ENCODE measurements at regions not wholly inside any gene's neighbourhood (a gene's known extent, or its start where the extent isn't known, plus 50 kb on each side); places are given as distances from the start of the nearest gene placed in this dataset.

GRCh38 chr16:81168406-81168805 lies 70.1 kb upstream of the BCO1 start:
- TF ChIP-seq, protein P1, sequence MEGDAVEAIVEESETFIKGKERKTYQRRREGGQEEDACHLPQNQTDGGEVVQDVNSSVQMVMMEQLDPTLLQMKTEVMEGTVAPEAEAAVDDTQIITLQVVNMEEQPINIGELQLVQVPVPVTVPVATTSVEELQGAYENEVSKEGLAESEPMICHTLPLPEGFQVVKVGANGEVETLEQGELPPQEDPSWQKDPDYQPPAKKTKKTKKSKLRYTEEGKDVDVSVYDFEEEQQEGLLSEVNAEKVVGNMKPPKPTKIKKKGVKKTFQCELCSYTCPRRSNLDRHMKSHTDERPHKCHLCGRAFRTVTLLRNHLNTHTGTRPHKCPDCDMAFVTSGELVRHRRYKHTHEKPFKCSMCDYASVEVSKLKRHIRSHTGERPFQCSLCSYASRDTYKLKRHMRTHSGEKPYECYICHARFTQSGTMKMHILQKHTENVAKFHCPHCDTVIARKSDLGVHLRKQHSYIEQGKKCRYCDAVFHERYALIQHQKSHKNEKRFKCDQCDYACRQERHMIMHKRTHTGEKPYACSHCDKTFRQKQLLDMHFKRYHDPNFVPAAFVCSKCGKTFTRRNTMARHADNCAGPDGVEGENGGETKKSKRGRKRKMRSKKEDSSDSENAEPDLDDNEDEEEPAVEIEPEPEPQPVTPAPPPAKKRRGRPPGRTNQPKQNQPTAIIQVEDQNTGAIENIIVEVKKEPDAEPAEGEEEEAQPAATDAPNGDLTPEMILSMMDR (IDR thresholded peaks at IDR 0.05), result no peak
- no peak for TF ChIP-seq EP300 (IDR thresholded peaks at IDR 0.05)
- TF ChIP-seq POLR2A (IDR thresholded peaks at IDR 0.05), result no peak
